ENCODE measurements at regions not wholly inside any gene's neighbourhood (a gene's known extent, or its start where the extent isn't known, plus 50 kb on each side); places are given as distances from the start of the nearest gene placed in this dataset.

DNA sequence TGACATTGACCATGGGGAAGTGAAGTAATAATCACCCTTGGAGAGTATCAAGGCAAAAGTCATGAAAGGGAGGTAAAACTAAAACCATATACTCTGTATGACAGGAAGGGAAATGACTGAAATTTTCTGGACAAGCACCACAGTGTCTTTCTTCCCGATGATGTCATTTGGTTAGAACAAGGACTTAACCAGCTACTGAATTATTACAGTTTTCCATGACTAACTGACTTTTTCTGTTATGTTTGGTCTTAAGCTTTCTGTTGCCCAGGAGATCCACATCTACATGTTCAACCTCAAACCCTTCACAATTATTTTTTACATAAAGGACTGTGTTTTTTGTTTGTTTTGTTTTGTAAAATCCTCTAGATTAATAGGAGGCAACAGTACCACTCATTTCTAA lies 191.9 kb upstream of the IL12A start:
- Histone ChIP-seq H3K9me3 (ENCODE audit: low read length) (no peaks in the 10 kb centered on the region), H3K4me3 (ENCODE audit: low read depth, low read length, poor library complexity, severe bottlenecking) (no peak overlapping the region), H3K9me2 (ENCODE audit: insufficient read depth, low read length) (no peaks in the 10 kb centered on the region), H3K79me2 (ENCODE audit: insufficient read depth, low read depth, low read length) (no peaks in the 10 kb centered on the region), H3K27ac (ENCODE audit: low read depth, low read length, poor library complexity, severe bottlenecking) (no peak overlapping the region), H4K20me1 (ENCODE audit: insufficient read depth, low read length) (no peaks in the 10 kb centered on the region), H2AFZ (ENCODE audit: low read length) (no peak overlapping the region), H3K36me3 (ENCODE audit: insufficient read depth, low read length) (no peaks in the 10 kb centered on the region), H3K4me1 (ENCODE audit: insufficient read depth, low read length, poor library complexity, severe bottlenecking) (no peaks in the 10 kb centered on the region), H3K4me2 (ENCODE audit: low read length) (no peak overlapping the region)
- intact Hi-C loops (cut with micrococcal nuclease; ENCODE audit: unreplicated experiment), result no loop called here
- no peak for DNase-seq (ENCODE audit: low spot score)
- ChIA-PET POLR2A (interaction anchor here (0.6 to 0.7 kb wide), 2 partner anchors 638 to 1541 kb away, joined by 3 to 4 read pairs; no protein-coding TSS in a partner anchor), CTCF (ENCODE audit: unreplicated experiment) (no interaction called here)
- no peak for TF ChIP-seq EZH2phosphoT487 (IDR thresholded peaks at IDR 0.05; ENCODE audit: borderline replicate concordance, low read depth, low read length)
- TF ChIP-seq, protein P1, sequence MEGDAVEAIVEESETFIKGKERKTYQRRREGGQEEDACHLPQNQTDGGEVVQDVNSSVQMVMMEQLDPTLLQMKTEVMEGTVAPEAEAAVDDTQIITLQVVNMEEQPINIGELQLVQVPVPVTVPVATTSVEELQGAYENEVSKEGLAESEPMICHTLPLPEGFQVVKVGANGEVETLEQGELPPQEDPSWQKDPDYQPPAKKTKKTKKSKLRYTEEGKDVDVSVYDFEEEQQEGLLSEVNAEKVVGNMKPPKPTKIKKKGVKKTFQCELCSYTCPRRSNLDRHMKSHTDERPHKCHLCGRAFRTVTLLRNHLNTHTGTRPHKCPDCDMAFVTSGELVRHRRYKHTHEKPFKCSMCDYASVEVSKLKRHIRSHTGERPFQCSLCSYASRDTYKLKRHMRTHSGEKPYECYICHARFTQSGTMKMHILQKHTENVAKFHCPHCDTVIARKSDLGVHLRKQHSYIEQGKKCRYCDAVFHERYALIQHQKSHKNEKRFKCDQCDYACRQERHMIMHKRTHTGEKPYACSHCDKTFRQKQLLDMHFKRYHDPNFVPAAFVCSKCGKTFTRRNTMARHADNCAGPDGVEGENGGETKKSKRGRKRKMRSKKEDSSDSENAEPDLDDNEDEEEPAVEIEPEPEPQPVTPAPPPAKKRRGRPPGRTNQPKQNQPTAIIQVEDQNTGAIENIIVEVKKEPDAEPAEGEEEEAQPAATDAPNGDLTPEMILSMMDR (conservative IDR thresholded peaks at IDR 0.05; ENCODE audit: low read length), result no peak
- no TSS peak for BruUV-seq (replicated peaks)

DNA sequence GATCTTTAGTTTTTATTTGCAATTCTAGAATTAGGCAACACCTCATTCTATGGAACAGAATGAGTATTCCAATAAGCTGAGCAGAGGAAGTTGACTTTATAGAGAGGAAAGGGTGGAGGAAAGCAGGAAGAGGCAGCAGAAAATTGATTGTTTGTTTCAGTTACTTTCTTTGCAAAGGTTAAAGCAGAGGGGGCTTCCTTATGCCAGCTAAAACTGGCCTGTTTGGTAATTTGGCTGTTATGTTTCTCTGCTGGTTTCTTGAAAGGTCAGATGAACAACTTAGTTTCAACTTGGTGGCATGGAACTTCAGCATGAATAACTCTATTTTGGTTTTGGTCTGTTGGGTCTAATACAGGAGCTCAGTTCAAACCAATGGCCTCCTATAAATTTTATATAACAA lies 190.9 kb upstream of the IL12A start:
- ChIA-PET CTCF (ENCODE audit: unreplicated experiment) (no interaction called here), POLR2A (no interaction called here)
- no peak for DNase-seq (ENCODE audit: low spot score)
- BruUV-seq (replicated peaks), result no TSS peak
- Histone ChIP-seq H2AFZ (ENCODE audit: low read length) (no peak overlapping the region), H3K4me3 (ENCODE audit: low read depth, low read length, poor library complexity, severe bottlenecking) (no peak overlapping the region), H4K20me1 (ENCODE audit: insufficient read depth, low read length) (no peaks in the 10 kb centered on the region), H3K9me3 (ENCODE audit: low read length) (no peaks in the 10 kb centered on the region), H3K36me3 (ENCODE audit: insufficient read depth, low read length) (no peaks in the 10 kb centered on the region), H3K4me2 (ENCODE audit: low read length) (no peak overlapping the region), H3K9me2 (ENCODE audit: insufficient read depth, low read length) (no peaks in the 10 kb centered on the region), H3K79me2 (ENCODE audit: insufficient read depth, low read depth, low read length) (no peaks in the 10 kb centered on the region), H3K4me1 (ENCODE audit: insufficient read depth, low read length, poor library complexity, severe bottlenecking) (no peaks in the 10 kb centered on the region), H3K27ac (ENCODE audit: low read depth, low read length, poor library complexity, severe bottlenecking) (no peak overlapping the region)
- intact Hi-C loops (cut with micrococcal nuclease; ENCODE audit: unreplicated experiment), result no loop called here
- TF ChIP-seq, protein P1 (conservative IDR thresholded peaks at IDR 0.05; ENCODE audit: low read length), result no peak
- no peak for TF ChIP-seq EZH2phosphoT487 (IDR thresholded peaks at IDR 0.05; ENCODE audit: borderline replicate concordance, low read depth, low read length)

DNA sequence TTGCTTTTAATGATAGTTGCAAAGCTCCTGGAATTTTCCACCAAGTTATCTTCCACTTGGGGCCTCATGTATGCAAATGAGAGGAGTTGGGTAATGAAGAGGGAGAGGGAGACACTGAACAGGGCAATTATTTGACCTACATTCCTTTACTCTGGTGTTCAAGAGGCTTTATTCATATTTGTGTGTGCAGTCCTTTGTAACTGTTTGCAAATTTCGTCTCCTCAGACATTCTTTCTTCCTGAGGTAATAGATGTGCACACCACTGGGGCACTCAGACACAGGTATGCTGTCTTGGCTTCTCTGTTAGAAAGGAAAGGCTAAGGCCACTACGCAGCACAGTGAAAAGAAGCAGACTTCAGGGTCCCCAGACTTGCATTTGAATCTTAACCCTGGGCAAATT lies 189.7 kb upstream of the IL12A start:
- CTCF ChIA-PET (ENCODE audit: unreplicated experiment), result no interaction called here

More for the DNA sequence above, 189.7 kb upstream of the IL12A start:
- Histone ChIP-seq H3K36me3 (ENCODE audit: insufficient read depth, low read length) (no peaks in the 10 kb centered on the region), H3K4me1 (ENCODE audit: insufficient read depth, low read length, poor library complexity, severe bottlenecking) (no peaks in the 10 kb centered on the region), H3K4me3 (ENCODE audit: low read depth, low read length, poor library complexity, severe bottlenecking) (no peak overlapping the region), H4K20me1 (ENCODE audit: insufficient read depth, low read length) (no peaks in the 10 kb centered on the region), H3K79me2 (ENCODE audit: insufficient read depth, low read depth, low read length) (no peaks in the 10 kb centered on the region), H3K9me2 (ENCODE audit: insufficient read depth, low read length) (no peaks in the 10 kb centered on the region), H2AFZ (ENCODE audit: low read length) (no peak overlapping the region), H3K9me3 (ENCODE audit: low read length) (no peaks in the 10 kb centered on the region), H3K27ac (ENCODE audit: low read depth, low read length, poor library complexity, severe bottlenecking) (no peak overlapping the region), H3K4me2 (ENCODE audit: low read length) (no peak overlapping the region)
- intact Hi-C loops (cut with micrococcal nuclease; ENCODE audit: unreplicated experiment), result no loop called here
- no TSS peak for BruUV-seq (replicated peaks)
- POLR2A ChIA-PET, result interaction anchor here (0.6 kb wide), 1 partner anchor 528 kb away, joined by 3 read pairs; no protein-coding TSS in a partner anchor
- no peak for DNase-seq (ENCODE audit: low spot score)
- TF ChIP-seq, protein P1 (conservative IDR thresholded peaks at IDR 0.05; ENCODE audit: low read length), result no peak
- no peak for TF ChIP-seq EZH2phosphoT487 (IDR thresholded peaks at IDR 0.05; ENCODE audit: borderline replicate concordance, low read depth, low read length)

Data from OCI-LY7 (cell line).